HFFc6 (cell line): ENCODE measurements at regions not wholly inside any gene's neighbourhood (a gene's known extent, or its start where the extent isn't known, plus 50 kb on each side); places are given as distances from the start of the nearest gene placed in this dataset.

Experiments used
- DNase-seq: peaks from one replicate; pipeline ENCODE4 v3.0.0-alpha.2; 2018
- H3K27ac Mint-ChIP-seq: 2 replicates; pipeline ENCODE4 v1.8.0; 2020; ENCODE audit warnings: mild to moderate bottlenecking, mixed read lengths
- H3K27me3 Mint-ChIP-seq: 2 replicates; pipeline ENCODE4 v1.8.0; 2021; ENCODE audit warnings: mild to moderate bottlenecking, moderate library complexity, mixed read lengths; ENCODE audit not compliant: insufficient read depth
- H3K36me3 Mint-ChIP-seq: 2 replicates; pipeline ENCODE4 v1.8.0; 2021; ENCODE audit warnings: low read depth, mixed read lengths
- H3K4me1 Mint-ChIP-seq: 2 replicates; pipeline ENCODE4 v1.8.0; 2020; ENCODE audit warnings: low read depth, mixed read lengths
- H3K4me3 Mint-ChIP-seq: 2 replicates; pipeline ENCODE4 v1.8.0; 2020; ENCODE audit warnings: mild to moderate bottlenecking, moderate library complexity, mixed read lengths
- H3K9me3 Mint-ChIP-seq: 2 replicates; pipeline ENCODE4 v1.8.0; 2020; ENCODE audit warnings: mild to moderate bottlenecking, mixed read lengths
- TF ChIP-seq, protein P1 (sequence below): fragments of 200-600 bp; sonication (generic); IDR thresholded peaks from 2 replicates; pipeline ENCODE4 v1.5.0; 2021; ENCODE audit warnings: antibody characterized with exemption, mild to moderate bottlenecking

DNA sequence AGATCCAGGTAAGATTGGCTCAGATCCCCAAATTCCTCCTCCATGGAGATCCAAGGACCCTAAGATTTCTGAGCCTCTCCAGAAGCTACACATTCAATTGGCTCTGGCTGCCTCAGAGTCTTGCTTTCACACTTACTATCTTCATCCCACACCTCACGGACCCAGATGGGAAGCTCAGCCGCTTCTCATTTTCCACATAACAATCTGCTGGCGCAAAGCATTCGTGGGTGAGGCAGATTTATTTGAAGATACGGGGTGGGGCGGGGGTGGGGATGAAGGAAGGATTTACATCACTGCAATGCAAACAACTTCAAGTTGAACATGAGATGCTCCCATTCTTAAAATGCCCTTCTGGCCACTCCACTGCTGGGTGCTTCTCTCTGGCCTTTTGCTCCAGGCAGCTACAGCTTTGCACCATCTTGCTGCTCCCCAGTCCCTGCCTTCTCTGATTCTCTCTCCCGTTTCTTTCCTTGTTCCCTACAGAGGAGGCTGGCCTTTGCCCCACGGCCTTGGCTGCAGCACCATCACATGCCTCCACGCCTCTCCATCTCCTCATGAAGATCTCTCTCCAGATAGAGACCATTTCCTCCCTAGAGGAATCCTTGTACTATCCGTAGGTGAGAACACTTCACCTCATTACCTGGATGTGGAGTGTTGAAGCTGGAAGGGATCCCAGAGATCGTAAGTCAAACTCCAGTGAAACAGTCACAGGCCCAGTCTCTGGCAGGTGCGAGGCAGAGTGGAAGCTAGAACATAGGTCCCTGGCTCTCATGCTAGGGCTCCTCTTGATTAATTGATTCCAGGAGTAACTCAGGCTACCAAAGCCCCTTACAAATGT, 175.9 kb downstream of the RPLP1 start:
- TF ChIP-seq, protein P1, sequence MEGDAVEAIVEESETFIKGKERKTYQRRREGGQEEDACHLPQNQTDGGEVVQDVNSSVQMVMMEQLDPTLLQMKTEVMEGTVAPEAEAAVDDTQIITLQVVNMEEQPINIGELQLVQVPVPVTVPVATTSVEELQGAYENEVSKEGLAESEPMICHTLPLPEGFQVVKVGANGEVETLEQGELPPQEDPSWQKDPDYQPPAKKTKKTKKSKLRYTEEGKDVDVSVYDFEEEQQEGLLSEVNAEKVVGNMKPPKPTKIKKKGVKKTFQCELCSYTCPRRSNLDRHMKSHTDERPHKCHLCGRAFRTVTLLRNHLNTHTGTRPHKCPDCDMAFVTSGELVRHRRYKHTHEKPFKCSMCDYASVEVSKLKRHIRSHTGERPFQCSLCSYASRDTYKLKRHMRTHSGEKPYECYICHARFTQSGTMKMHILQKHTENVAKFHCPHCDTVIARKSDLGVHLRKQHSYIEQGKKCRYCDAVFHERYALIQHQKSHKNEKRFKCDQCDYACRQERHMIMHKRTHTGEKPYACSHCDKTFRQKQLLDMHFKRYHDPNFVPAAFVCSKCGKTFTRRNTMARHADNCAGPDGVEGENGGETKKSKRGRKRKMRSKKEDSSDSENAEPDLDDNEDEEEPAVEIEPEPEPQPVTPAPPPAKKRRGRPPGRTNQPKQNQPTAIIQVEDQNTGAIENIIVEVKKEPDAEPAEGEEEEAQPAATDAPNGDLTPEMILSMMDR, result no peak
- Mint-ChIP-seq H3K27me3 (peaks cover 62% of the 10 kb centered on the region), H3K9me3 (no peaks in the 10 kb centered on the region), H3K36me3 (no peaks in the 10 kb centered on the region), H3K4me3 (no peak overlapping the region), H3K4me1 (no peaks in the 10 kb centered on the region), H3K27ac (no peak overlapping the region)
- DNase-seq, result no peak

GRCh38 chr15:69629631-69630161, 177.1 kb downstream of the RPLP1 start:
- H3K36me3 Mint-ChIP-seq, result no peaks in the 10 kb centered on the region
- H3K4me3 Mint-ChIP-seq, result no peak overlapping the region
- H3K27me3 Mint-ChIP-seq, result peaks cover 58% of the 10 kb centered on the region
- TF ChIP-seq, protein P1, result no peak
- H3K4me1 Mint-ChIP-seq, result no peaks in the 10 kb centered on the region
- DNase-seq, result no peak
- H3K27ac Mint-ChIP-seq, result no peak overlapping the region
- no peaks in the 10 kb centered on the region for H3K9me3 Mint-ChIP-seq

- Mint-ChIP-seq H3K27me3 (peaks cover 50% of the 10 kb centered on the region), H3K36me3 (no peaks in the 10 kb centered on the region), H3K4me1 (no peaks in the 10 kb centered on the region), H3K27ac (no peak overlapping the region), H3K9me3 (no peaks in the 10 kb centered on the region), H3K4me3 (no peak overlapping the region)
- no peak for DNase-seq
- TF ChIP-seq, protein P1, result no peak
Observed at GRCh38 chr15:69631005-69631404, 178.4 kb downstream of the RPLP1 start.

- TF ChIP-seq, protein P1, result no peak
- Mint-ChIP-seq H3K4me1 (no peaks in the 10 kb centered on the region), H3K9me3 (no peaks in the 10 kb centered on the region), H3K4me3 (no peak overlapping the region), H3K27me3 (peaks cover 46% of the 10 kb centered on the region), H3K36me3 (no peaks in the 10 kb centered on the region), H3K27ac (no peak overlapping the region)
- no peak for DNase-seq
Observed at GRCh38 chr15:69631978-69632377, 179.4 kb downstream of the RPLP1 start.

GRCh38 chr15:69634860-69635259, 182.2 kb downstream of the RPLP1 start:
- TF ChIP-seq, protein P1, result no peak
- no peaks in the 10 kb centered on the region for H3K36me3 Mint-ChIP-seq
- no peak overlapping the region for H3K4me3 Mint-ChIP-seq
- DNase-seq, result no peak
- H3K27me3 Mint-ChIP-seq, result peaks cover 36% of the 10 kb centered on the region
- H3K4me1 Mint-ChIP-seq, result no peaks in the 10 kb centered on the region
- no peaks in the 10 kb centered on the region for H3K9me3 Mint-ChIP-seq
- no peak overlapping the region for H3K27ac Mint-ChIP-seq
